A549 (cell line): ENCODE measurements at regions not wholly inside any gene's neighbourhood (a gene's known extent, or its start where the extent isn't known, plus 50 kb on each side); places are given as distances from the start of the nearest gene placed in this dataset.

Source experiments
- RAD21 ChIP-seq, 2 experiments: fragments of >200 bp in 1 of 2; sonication (Bioruptor Twin) in 1 of 2; formaldehyde crosslinking in 1 of 2; IDR thresholded peaks in 1 of 2; conservative IDR thresholded peaks in 1 of 2; 2 replicates in 1 of 2; 3 replicates in 1 of 2; pipeline ENCODE4 v1.6.1; 2012 to 2018; ENCODE audit warnings: inconsistent platforms in 1 of 2
- SMC3 ChIP-seq: fragments of >200 bp; sonication (Bioruptor Twin); formaldehyde crosslinking; IDR thresholded peaks from 3 replicates; pipeline ENCODE4 v1.6.1; 2018; ENCODE audit warnings: inconsistent platforms

- TF ChIP-seq RAD21 (conservative IDR thresholded peaks at IDR 0.05 in 1 of 2, IDR thresholded peaks at IDR 0.05 in 1 of 2) (no peak), SMC3 (no peak)
These were observed 434.3 kb downstream of the SPRY1 start for GRCh38 chr4:123830930-123831329.
